SK-N-MC (cell line): ENCODE measurements at regions not wholly inside any gene's neighbourhood (a gene's known extent, or its start where the extent isn't known, plus 50 kb on each side); places are given as distances from the start of the nearest gene placed in this dataset.

ENCODE experiments used
- EZH2 ChIP-seq: fragments of 200-600 bp; sonication (generic); IDR thresholded peaks from one replicate; pipeline ENCODE4 v1.6.1; 2017; ENCODE audit warnings: antibody characterized with exemption
- FOXP2 ChIP-seq: optimal IDR thresholded peaks from 2 replicates; pipeline ENCODE3; 2011; ENCODE audit warnings: mild to moderate bottlenecking, moderate library complexity; ENCODE audit not compliant: insufficient read depth; ENCODE audit errors: extremely low read length, control extremely low read depth
- POLR2AphosphoS5 ChIP-seq: IDR thresholded peaks from 2 replicates; pipeline ENCODE4 v1.6.1; 2012; ENCODE audit warnings: mild to moderate bottlenecking, low read depth, low read length, borderline replicate concordance

- TF ChIP-seq POLR2AphosphoS5 = no peak
- TF ChIP-seq EZH2 = no peak
- TF ChIP-seq FOXP2 = no peak
Observed at GRCh38 chr10:18984531-18984930, 64.1 kb upstream of the MALRD1 start.
